H1 (cell line): ENCODE measurements at regions not wholly inside any gene's neighbourhood (a gene's known extent, or its start where the extent isn't known, plus 50 kb on each side); places are given as distances from the start of the nearest gene placed in this dataset.

Source experiments
- CTCF ChIA-PET: fragments of 300-600 bp; sonication (Branson Sonifier 250); formaldehyde crosslinking; loops from one replicate; lab custom pipeline; 2021; ENCODE audit not compliant: partially characterized antibody; lab: Charles Lee
- POLR2A ChIA-PET: fragments of 300-600 bp; sonication (Branson Sonifier 250); formaldehyde crosslinking; loops from one replicate; lab custom pipeline; 2021; ENCODE audit warnings: inconsistent platforms; ENCODE audit not compliant: partially characterized antibody; lab: Charles Lee
- DNase-seq, 2 experiments: peaks; one replicate each; pipeline versions ENCODE4 v3.0.0 to v3.0.0-alpha.2; 2010 to 2022; ENCODE audit warnings: low spot score in 2 of 2, low read depth in 1 of 2, mixed read lengths in 1 of 2
- FAIRE-seq: peaks from 2 replicates; lab custom pipeline; 2011; peaks lifted over from hg19 to GRCh38; lab: Jason Lieb, UNC
- H2AFZ ChIP-seq: 2 replicates; pipeline ENCODE4 v1.8.1; 2012; ENCODE audit warnings: low read length, inconsistent platforms
- H2AK5ac ChIP-seq: 2 replicates; pipeline ENCODE4 v1.6.1; 2013; ENCODE audit warnings: low read depth, low read length
- H2BK120ac ChIP-seq: replicated peaks from 2 replicates; pipeline ENCODE3; 2013; ENCODE audit warnings: low read depth, low read length, inconsistent platforms
- H2BK12ac ChIP-seq: 2 replicates; pipeline ENCODE4 v1.6.1; 2013; ENCODE audit warnings: low read depth, low read length
- H2BK15ac ChIP-seq: 2 replicates; pipeline ENCODE4 v1.6.1; 2013; ENCODE audit warnings: low read length
- H2BK20ac ChIP-seq: 2 replicates; pipeline ENCODE4 v1.6.1; 2013; ENCODE audit warnings: low read length
- H2BK5ac ChIP-seq: 2 replicates; pipeline ENCODE4 v1.6.1; 2013; ENCODE audit warnings: low read depth, low read length
- H3K14ac ChIP-seq: 2 replicates; pipeline ENCODE4 v1.6.1; 2013; ENCODE audit warnings: inconsistent platforms; ENCODE audit not compliant: insufficient read length
- H3K18ac ChIP-seq: 2 replicates; pipeline ENCODE4 v1.6.1; 2013; ENCODE audit warnings: low read length; ENCODE audit errors: extremely low read depth
- H3K23ac ChIP-seq: 2 replicates; pipeline ENCODE4 v1.6.1; 2013; ENCODE audit warnings: inconsistent platforms; ENCODE audit not compliant: insufficient read length
- H3K23me2 ChIP-seq: 2 replicates; pipeline ENCODE4 v1.6.1; 2013; ENCODE audit warnings: low read depth, low read length
- H3K27ac ChIP-seq: 2 replicates; pipeline ENCODE4 v1.6.1; 2011; ENCODE audit warnings: low read depth, low read length, inconsistent platforms
- H3K27me3 ChIP-seq, 4 experiments: replicated peaks in 1 of 4; 1 replicate in 1 of 4; 2 replicates in 3 of 4; pipeline versions ENCODE4 v1.6.1 to v1.8.1; 2011 to 2013; ENCODE audit warnings: low read length in 3 of 4, mild to moderate bottlenecking in 3 of 4, inconsistent platforms in 2 of 4, mixed read lengths in 2 of 4, moderate library complexity in 1 of 4; ENCODE audit not compliant: control insufficient read depth in 3 of 4, insufficient read depth in 3 of 4; ENCODE audit errors: extremely low read depth in 1 of 4
- H3K36me3 ChIP-seq, 4 experiments: 2 replicates each; pipeline versions ENCODE4 v1.6.1 to v1.8.1; 2011 to 2013; ENCODE audit warnings: mild to moderate bottlenecking in 4 of 4, low read length in 3 of 4, moderate library complexity in 2 of 4, control low read depth in 1 of 4, inconsistent platforms in 1 of 4; ENCODE audit not compliant: insufficient read depth in 4 of 4, control insufficient read depth in 2 of 4
- H3K4ac ChIP-seq: replicated peaks from 2 replicates; pipeline ENCODE3; 2013; ENCODE audit warnings: low read length, low read depth, mixed read lengths, inconsistent platforms; ENCODE audit not compliant: insufficient read length
- H3K4me1 ChIP-seq, 4 experiments: replicated peaks in 1 of 4; 1 replicate in 1 of 4; 2 replicates in 3 of 4; pipeline versions ENCODE4 v1.6.1 to v1.8.1; 2011 to 2013; ENCODE audit warnings: low read length in 3 of 4, inconsistent platforms in 2 of 4, mixed read lengths in 1 of 4; ENCODE audit not compliant: insufficient read depth in 4 of 4, control insufficient read depth in 3 of 4
- H3K4me2 ChIP-seq, 2 experiments: 2 replicates each; pipeline versions ENCODE4 v1.6.1 to v1.8.1; 2011 to 2013; ENCODE audit warnings: low read depth in 2 of 2, low read length in 2 of 2, control low read depth in 1 of 2, inconsistent platforms in 1 of 2, mild to moderate bottlenecking in 1 of 2; ENCODE audit not compliant: insufficient read depth in 1 of 2
- H3K4me3 ChIP-seq, 4 experiments: fragments of 200-600, 300-600 bp in 1 of 4; sonication (generic), shearing (Covaris generic), sonication (Bioruptor Twin) in 1 of 4; 2 replicates each; pipeline versions ENCODE4 v1.5.1 to v1.8.1; 2011 to 2016; ENCODE audit warnings: low read length in 4 of 4, low read depth in 3 of 4, control low read depth in 2 of 4, inconsistent platforms in 2 of 4, mild to moderate bottlenecking in 2 of 4, mixed read lengths in 1 of 4, moderate library complexity in 1 of 4; ENCODE audit not compliant: insufficient read depth in 2 of 4; ENCODE audit errors: extremely low read depth in 1 of 4
- H3K56ac ChIP-seq: replicated peaks from 2 replicates; pipeline ENCODE3; 2013; ENCODE audit warnings: low read depth, mild to moderate bottlenecking, mixed read lengths, low read length, inconsistent platforms; ENCODE audit not compliant: insufficient read length
- H3K79me1 ChIP-seq: 2 replicates; pipeline ENCODE4 v1.6.1; 2013; ENCODE audit warnings: low read depth, low read length, control low read depth
- H3K79me2 ChIP-seq, 2 experiments: 2 replicates each; pipeline versions ENCODE4 v1.6.1 to v1.8.1; 2012 to 2013; ENCODE audit warnings: low read length in 2 of 2, mild to moderate bottlenecking in 2 of 2, inconsistent platforms in 1 of 2; ENCODE audit not compliant: insufficient read depth in 2 of 2, control insufficient read depth in 1 of 2
- H3K9ac ChIP-seq, 4 experiments: replicated peaks in 1 of 4; 1 replicate in 1 of 4; 2 replicates in 3 of 4; pipeline versions ENCODE4 v1.6.1 to v1.8.1; 2011 to 2013; ENCODE audit warnings: low read depth in 3 of 4, low read length in 3 of 4, control low read depth in 2 of 4, mild to moderate bottlenecking in 2 of 4, moderate library complexity in 2 of 4, inconsistent platforms in 1 of 4; ENCODE audit errors: extremely low read depth in 1 of 4
- H3K9me3 ChIP-seq, 2 experiments: 2 replicates each; pipeline versions ENCODE4 v1.6.1 to v1.8.1; 2012 to 2013; ENCODE audit warnings: mild to moderate bottlenecking in 2 of 2, moderate library complexity in 2 of 2, control low read depth in 1 of 2, inconsistent platforms in 1 of 2, low read depth in 1 of 2, low read length in 1 of 2, mixed read lengths in 1 of 2; ENCODE audit not compliant: insufficient read depth in 2 of 2
- H4K20me1 ChIP-seq, 2 experiments: replicated peaks in 1 of 2; 2 replicates each; pipeline versions ENCODE3 to v1.8.1; 2011 to 2013; ENCODE audit warnings: inconsistent platforms in 2 of 2, low read length in 2 of 2, mild to moderate bottlenecking in 1 of 2; ENCODE audit not compliant: insufficient read depth in 2 of 2, control insufficient read depth in 1 of 2
- H4K5ac ChIP-seq: 2 replicates; pipeline ENCODE4 v1.6.1; 2013; ENCODE audit warnings: low read length, low read depth, mixed read lengths, inconsistent platforms; ENCODE audit not compliant: insufficient read length
- H4K8ac ChIP-seq: 2 replicates; pipeline ENCODE4 v1.8.0; 2013; ENCODE audit warnings: mild to moderate bottlenecking, moderate library complexity, low read length, inconsistent platforms; ENCODE audit not compliant: insufficient read depth; ENCODE audit errors: extremely low read depth
- H4K91ac ChIP-seq: replicated peaks from 2 replicates; pipeline ENCODE3; 2013; ENCODE audit warnings: low read length, mixed read lengths, inconsistent platforms; ENCODE audit not compliant: insufficient read length
- FOSL1 ChIP-seq: IDR thresholded peaks from 2 replicates; pipeline ENCODE4 v1.6.1; 2011; ENCODE audit warnings: mild to moderate bottlenecking, low read depth, low read length, moderate library complexity; ENCODE audit not compliant: insufficient read depth
- NANOG ChIP-seq: IDR thresholded peaks from 2 replicates; pipeline ENCODE4 v1.6.1; 2011; ENCODE audit warnings: low read length, low read depth, mild to moderate bottlenecking, inconsistent platforms; ENCODE audit not compliant: insufficient read depth, poor library complexity, severe bottlenecking
- PHF8 ChIP-seq: fragments of 200-600 bp; sonication (generic); conservative IDR thresholded peaks from 2 replicates; pipeline ENCODE4 v1.7.1; 2012; ENCODE audit warnings: low read depth, mild to moderate bottlenecking, inconsistent platforms, low read length, moderate library complexity
- RBBP5 ChIP-seq: IDR thresholded peaks from 2 replicates; pipeline ENCODE4 v1.7.1; 2012; ENCODE audit warnings: low read depth, mild to moderate bottlenecking, inconsistent platforms, low read length, moderate library complexity, borderline replicate concordance
- USF2 ChIP-seq: IDR thresholded peaks from 2 replicates; pipeline ENCODE4 v1.6.1; 2011; ENCODE audit warnings: low read length, improper control_type of control experiment
- YY1 ChIP-seq: IDR thresholded peaks from 2 replicates; pipeline ENCODE4 v1.6.1; 2011; ENCODE audit warnings: low read depth, mild to moderate bottlenecking, low read length
- ZNF274 ChIP-seq: IDR thresholded peaks from 2 replicates; pipeline ENCODE4 v1.7.0; 2012; ENCODE audit warnings: low read length, borderline replicate concordance; ENCODE audit errors: extremely low read depth
- WGBS, 2 experiments: shearing (Covaris generic) in 1 of 2; methylation state at CpG; one replicate each; pipeline versions ENCODE4 v1.1.6 to v1.1.7; 2013 to 2015; ENCODE audit warnings: low lambda C conversion rate in 2 of 2, mixed read lengths in 2 of 2, inconsistent platforms in 1 of 2, low coverage in 1 of 2, missing lambda C conversion rate in 1 of 2; ENCODE audit not compliant: insufficient replicate concordance in 2 of 2, insufficient coverage in 1 of 2, insufficient read length in 1 of 2; ENCODE audit errors: extremely low coverage in 1 of 2, missing lambda C conversion rate in 1 of 2; 5-methylcytosine and 5-hydroxymethylcytosine counted together
- TF ChIP-seq, protein P1 (sequence below), 3 experiments: IDR thresholded peaks; 1 replicate in 2 of 3; 2 replicates in 1 of 3; pipeline versions ENCODE4 v1.5.1 to v1.6.1; 2011; ENCODE audit warnings: low read length in 3 of 3, mild to moderate bottlenecking in 3 of 3, inconsistent platforms in 2 of 3, low read depth in 1 of 3, moderate library complexity in 1 of 3; ENCODE audit not compliant: insufficient read depth in 1 of 3; ENCODE audit errors: control extremely low read depth in 1 of 3

DNA sequence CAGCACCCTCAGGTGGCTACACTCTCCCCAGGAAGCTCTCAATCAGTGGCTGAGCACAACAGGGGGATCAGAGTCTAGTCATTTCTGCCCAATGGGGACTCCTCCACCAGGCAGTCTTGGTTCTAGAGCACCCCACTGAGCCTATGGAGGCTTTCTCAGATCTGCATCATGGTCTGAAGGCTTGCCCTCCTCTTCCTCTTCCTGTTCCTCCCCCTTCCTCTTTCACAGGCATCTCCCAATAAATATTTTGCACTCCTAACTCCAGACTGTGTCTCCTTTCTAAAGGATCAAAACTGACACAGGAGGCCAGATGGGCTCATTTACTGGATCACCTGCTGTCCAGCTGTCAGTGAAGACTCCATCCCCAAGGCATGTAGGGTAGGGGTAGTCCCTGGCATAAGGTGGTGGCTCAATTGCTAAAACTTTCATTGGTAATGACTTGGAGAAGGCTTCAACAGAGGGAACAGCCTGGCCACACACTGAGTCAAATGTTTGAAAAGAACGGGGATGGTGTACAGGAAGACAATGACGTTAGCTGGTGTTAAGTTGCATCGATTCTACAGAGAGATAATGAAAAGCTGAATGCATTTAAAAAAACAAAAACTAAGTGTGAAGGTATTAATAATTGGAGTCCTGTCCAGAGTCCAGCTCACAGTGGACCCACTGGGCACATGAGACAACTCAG is 84.2 kb upstream of the SLC2A1 start:
- Histone ChIP-seq H4K8ac (no peak overlapping the region), H2AFZ (no peak overlapping the region), H2BK120ac (no peak overlapping the region), H3K4ac (no peak overlapping the region), H3K23me2 (no peaks in the 10 kb centered on the region), H3K79me1 (no peaks in the 10 kb centered on the region), H2BK15ac (no peak overlapping the region; the same call in 1 of the 2 replicates), H2BK12ac (no peak overlapping the region), H3K23ac (no peak overlapping the region), H2BK5ac (no peak overlapping the region), H3K4me2 (no peak overlapping the region), H3K9me3 (no peaks in the 10 kb centered on the region), H2AK5ac (no peak overlapping the region), H3K27me3 (no peaks in the 10 kb centered on the region), H3K18ac (no peak overlapping the region), H3K56ac (no peak overlapping the region), H3K27ac (no peak overlapping the region), H4K91ac (no peak overlapping the region), H3K79me2 (no peaks in the 10 kb centered on the region), H3K4me1 (peaks cover 0 to 4% (median 1%) of the 10 kb centered on the region in 4 experiments; a peak in 2 of 7 replicates), H3K4me3 (no peak overlapping the region), H2BK20ac (no peak overlapping the region; the same call in 1 of the 2 replicates), H3K36me3 (no peaks in the 10 kb centered on the region), H3K9ac (no peak overlapping the region), H3K14ac (no peak overlapping the region), H4K20me1 (no peaks in the 10 kb centered on the region), H4K5ac (no peak overlapping the region)
- 93% methylated on average over 3 of the region's 3 CpGs; no CpG with 5 or more reads in 1 of the 2 experiments for WGBS, 2 experiments
- ChIA-PET CTCF (interaction anchor here (0.8 to 1.6 kb wide), 3 partner anchors 31 to 130 kb away, joined by 3 to 9 read pairs (median 6); no protein-coding TSS in a partner anchor), POLR2A (interaction anchor here (0.7 to 1.6 kb wide), 2 partner anchors 119 to 189 kb away, joined by 3 to 5 read pairs; no protein-coding TSS in a partner anchor)
- no peak for FAIRE-seq
- DNase-seq: no peak
- TF ChIP-seq USF2 (no peak), ZNF274 (no peak), PHF8 (no peak), FOSL1 (no peak), NANOG (no peak), YY1 (no peak), RBBP5 (no peak)
- TF ChIP-seq, protein P1, sequence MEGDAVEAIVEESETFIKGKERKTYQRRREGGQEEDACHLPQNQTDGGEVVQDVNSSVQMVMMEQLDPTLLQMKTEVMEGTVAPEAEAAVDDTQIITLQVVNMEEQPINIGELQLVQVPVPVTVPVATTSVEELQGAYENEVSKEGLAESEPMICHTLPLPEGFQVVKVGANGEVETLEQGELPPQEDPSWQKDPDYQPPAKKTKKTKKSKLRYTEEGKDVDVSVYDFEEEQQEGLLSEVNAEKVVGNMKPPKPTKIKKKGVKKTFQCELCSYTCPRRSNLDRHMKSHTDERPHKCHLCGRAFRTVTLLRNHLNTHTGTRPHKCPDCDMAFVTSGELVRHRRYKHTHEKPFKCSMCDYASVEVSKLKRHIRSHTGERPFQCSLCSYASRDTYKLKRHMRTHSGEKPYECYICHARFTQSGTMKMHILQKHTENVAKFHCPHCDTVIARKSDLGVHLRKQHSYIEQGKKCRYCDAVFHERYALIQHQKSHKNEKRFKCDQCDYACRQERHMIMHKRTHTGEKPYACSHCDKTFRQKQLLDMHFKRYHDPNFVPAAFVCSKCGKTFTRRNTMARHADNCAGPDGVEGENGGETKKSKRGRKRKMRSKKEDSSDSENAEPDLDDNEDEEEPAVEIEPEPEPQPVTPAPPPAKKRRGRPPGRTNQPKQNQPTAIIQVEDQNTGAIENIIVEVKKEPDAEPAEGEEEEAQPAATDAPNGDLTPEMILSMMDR (IDR thresholded peaks at IDR 0.05; ENCODE audit: control extremely low read depth in 1 of 3, insufficient read depth in 1 of 3, low read depth in 1 of 3, low read length in 3 of 3): no peak
